Suprapubic skin (tissue), 4 donors: ENCODE measurements at regions not wholly inside any gene's neighbourhood (a gene's known extent, or its start where the extent isn't known, plus 50 kb on each side); places are given as distances from the start of the nearest gene placed in this dataset.
A peak's percentile ranks its signal among the peaks of the same experiment; 100 is the strongest.

Source experiments
- DNase-seq, 2 donors: peaks; one replicate each; pipeline ENCODE4 v3.0.0-alpha.2; 2019; ENCODE audit warnings: low spot score in 2 of 2
- H3K27ac ChIP-seq: fragments of 200-600 bp; sonication (generic); one replicate; pipeline ENCODE4 v1.5.1; 2019
- H3K27me3 ChIP-seq: fragments of 200-600 bp; sonication (generic); one replicate; pipeline ENCODE4 v1.5.1; 2019
- H3K36me3 ChIP-seq: fragments of 200-600 bp; sonication (generic); one replicate; pipeline ENCODE4 v1.5.1; 2019
- H3K4me1 ChIP-seq: fragments of 200-600 bp; sonication (generic); one replicate; pipeline ENCODE4 v1.5.1; 2019
- H3K4me3 ChIP-seq: fragments of 200-600 bp; sonication (generic); one replicate; pipeline ENCODE4 v1.5.1; 2019; ENCODE audit warnings: mild to moderate bottlenecking
- H3K9me3 ChIP-seq: fragments of 200-600 bp; sonication (generic); one replicate; pipeline ENCODE4 v1.5.1; 2019
- EP300 ChIP-seq: sonication (generic); formaldehyde crosslinking; IDR thresholded peaks from one replicate; pipeline ENCODE4 v1.6.1; 2017; ENCODE audit warnings: antibody characterized with exemption
- POLR2A ChIP-seq, 2 donors: fragments of 450-650 bp; IDR thresholded peaks; one replicate each; pipeline ENCODE4 v1.6.1; 2017; ENCODE audit warnings: antibody characterized with exemption in 2 of 2, mild to moderate bottlenecking in 2 of 2, moderate library complexity in 2 of 2
- POLR2AphosphoS5 ChIP-seq, 3 donors: sonication (generic); formaldehyde crosslinking; IDR thresholded peaks; one replicate each; pipeline ENCODE4 v1.6.1; 2017; ENCODE audit warnings: antibody characterized with exemption in 3 of 3
- WGBS: methylation state at CpG from one replicate; pipeline ENCODE4 v1.1.5; 2018; 5-methylcytosine and 5-hydroxymethylcytosine counted together
- TF ChIP-seq, protein P1 (sequence below), 2 donors: fragments of 200-600 bp in 1 of 2; fragments of 450-650 bp in 1 of 2; sonication (generic) in 1 of 2; IDR thresholded peaks; one replicate each; pipeline ENCODE4 v1.5.1; 2016 to 2019; ENCODE audit warnings: antibody characterized with exemption in 2 of 2, mild to moderate bottlenecking in 1 of 2, moderate library complexity in 1 of 2

DNA sequence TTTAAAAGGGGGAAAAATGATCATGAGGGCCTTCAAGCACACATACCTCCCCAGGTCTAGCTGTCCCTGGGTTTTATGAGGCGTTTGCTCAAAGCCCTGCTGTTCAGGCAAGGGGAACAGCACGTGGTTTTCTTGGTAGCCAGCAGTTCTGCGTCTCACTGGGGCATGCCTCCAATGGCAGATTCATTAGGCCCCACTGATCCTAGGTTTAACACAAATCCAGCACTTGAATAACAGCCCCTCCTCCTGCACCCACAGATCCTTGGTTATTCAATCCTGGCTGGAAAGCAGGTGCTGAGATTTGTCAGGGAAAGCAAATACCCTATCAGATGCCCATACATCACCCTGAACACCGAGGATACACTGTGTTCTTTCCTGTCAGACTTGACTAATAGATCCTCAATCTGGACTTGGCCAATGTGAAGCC, 106.4 kb downstream of the ZC3H11B start:
- DNase-seq: no peak
- Histone ChIP-seq H3K36me3 (no peaks in the 10 kb centered on the region), H3K9me3 (no peaks in the 10 kb centered on the region), H3K27me3 (no peaks in the 10 kb centered on the region), H3K4me1 (peaks cover 9% of the 10 kb centered on the region), H3K27ac (no peak overlapping the region), H3K4me3 (no peak overlapping the region)
- TF ChIP-seq, protein P1, sequence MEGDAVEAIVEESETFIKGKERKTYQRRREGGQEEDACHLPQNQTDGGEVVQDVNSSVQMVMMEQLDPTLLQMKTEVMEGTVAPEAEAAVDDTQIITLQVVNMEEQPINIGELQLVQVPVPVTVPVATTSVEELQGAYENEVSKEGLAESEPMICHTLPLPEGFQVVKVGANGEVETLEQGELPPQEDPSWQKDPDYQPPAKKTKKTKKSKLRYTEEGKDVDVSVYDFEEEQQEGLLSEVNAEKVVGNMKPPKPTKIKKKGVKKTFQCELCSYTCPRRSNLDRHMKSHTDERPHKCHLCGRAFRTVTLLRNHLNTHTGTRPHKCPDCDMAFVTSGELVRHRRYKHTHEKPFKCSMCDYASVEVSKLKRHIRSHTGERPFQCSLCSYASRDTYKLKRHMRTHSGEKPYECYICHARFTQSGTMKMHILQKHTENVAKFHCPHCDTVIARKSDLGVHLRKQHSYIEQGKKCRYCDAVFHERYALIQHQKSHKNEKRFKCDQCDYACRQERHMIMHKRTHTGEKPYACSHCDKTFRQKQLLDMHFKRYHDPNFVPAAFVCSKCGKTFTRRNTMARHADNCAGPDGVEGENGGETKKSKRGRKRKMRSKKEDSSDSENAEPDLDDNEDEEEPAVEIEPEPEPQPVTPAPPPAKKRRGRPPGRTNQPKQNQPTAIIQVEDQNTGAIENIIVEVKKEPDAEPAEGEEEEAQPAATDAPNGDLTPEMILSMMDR (IDR thresholded peaks at IDR 0.05): no peak
- no peak for TF ChIP-seq POLR2A (IDR thresholded peaks at IDR 0.05)
- TF ChIP-seq EP300: no peak
- TF ChIP-seq POLR2AphosphoS5 (IDR thresholded peaks at IDR 0.05): no peak
- 66% methylated on average over 3 of the region's 4 CpGs for WGBS

DNA sequence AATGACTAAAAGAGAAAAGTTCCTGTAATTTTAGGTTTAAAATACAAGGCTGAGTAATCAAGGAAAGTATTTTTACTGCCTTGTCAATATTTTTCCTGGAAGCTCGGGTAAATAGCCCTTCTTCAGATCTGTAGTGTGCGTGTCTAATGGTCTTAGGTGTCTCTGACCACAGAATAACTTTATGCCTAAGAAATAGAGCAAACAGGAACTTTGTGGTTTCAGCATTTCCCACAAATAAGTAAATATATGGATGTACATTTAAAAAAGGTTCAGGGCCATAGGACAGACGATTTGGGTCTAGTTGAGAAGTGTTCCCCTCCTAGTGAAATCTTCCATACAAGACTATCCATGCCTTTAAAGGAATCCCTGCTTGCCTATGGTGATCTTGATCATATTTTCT, 107.0 kb downstream of the ZC3H11B start:
- TF ChIP-seq POLR2A (IDR thresholded peaks at IDR 0.05) (no peak), POLR2AphosphoS5 (IDR thresholded peaks at IDR 0.05) (no peak), EP300 (no peak)
- TF ChIP-seq, protein P1 (IDR thresholded peaks at IDR 0.05): no peak
- Histone ChIP-seq H3K27me3 (no peaks in the 10 kb centered on the region), H3K4me1 (peaks cover 9% of the 10 kb centered on the region), H3K4me3 (no peak overlapping the region), H3K36me3 (no peaks in the 10 kb centered on the region), H3K27ac (no peak overlapping the region), H3K9me3 (no peaks in the 10 kb centered on the region)
- 69% methylated on average over 3 of the region's 3 CpGs for WGBS
- no peak for DNase-seq

DNA sequence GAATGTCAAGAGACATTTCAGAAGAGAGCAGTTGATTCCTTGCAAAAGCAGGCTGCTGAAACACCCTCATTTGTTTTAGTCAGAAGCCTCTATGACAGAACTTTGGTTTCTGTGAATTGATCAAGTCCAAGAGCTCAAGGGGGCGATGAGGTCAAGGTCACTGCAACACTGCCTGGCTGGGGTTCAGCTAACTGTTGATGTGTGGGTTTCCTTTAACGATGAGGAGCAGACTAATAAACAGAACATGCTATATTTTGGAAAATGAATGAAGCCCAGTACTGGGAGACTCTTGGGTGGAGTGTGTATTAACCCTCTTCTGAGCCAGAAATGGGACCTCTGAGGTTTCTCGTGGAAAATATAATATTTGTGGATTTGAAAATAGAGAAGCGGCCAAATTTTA, 109.3 kb downstream of the ZC3H11B start:
- no peak overlapping the region for H3K4me3 ChIP-seq
- H3K27me3 ChIP-seq: no peaks in the 10 kb centered on the region
- H3K27ac ChIP-seq: no peak overlapping the region
- no peak for TF ChIP-seq POLR2A (IDR thresholded peaks at IDR 0.05)
- TF ChIP-seq, protein P1 (IDR thresholded peaks at IDR 0.05): no peak
- WGBS: 69% methylated on average over 4 of the region's 4 CpGs
- H3K9me3 ChIP-seq: no peaks in the 10 kb centered on the region
- DNase-seq: no peak
- no peaks in the 10 kb centered on the region for H3K36me3 ChIP-seq
- peaks cover 9% of the 10 kb centered on the region for H3K4me1 ChIP-seq

DNA sequence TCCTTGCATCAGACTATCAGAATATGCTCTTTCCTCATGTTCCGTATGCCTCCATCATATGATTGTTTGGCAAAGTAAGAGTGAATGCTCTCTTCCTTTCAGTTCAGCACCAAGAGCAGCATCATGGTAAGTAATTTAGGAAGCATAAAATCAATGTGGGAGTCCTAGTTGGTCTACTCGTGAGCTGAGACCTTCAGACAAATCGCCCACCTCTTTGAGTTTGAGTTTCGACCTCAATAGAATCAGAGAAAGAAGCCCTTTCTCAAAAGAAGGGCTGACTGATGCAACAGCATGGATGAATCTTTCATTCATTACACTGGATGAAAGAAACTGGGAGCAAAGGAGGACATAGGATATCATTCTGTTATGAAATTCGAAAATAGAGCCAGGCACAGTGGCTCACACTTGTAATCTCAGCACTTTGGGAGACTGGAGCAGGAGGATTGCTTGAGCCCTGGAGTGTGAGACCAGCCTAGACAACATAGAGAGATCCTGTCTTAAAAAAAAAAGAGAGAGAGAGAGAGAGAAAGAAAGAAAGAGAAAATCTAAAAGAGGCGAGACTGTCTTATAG, 112.5 kb downstream of the ZC3H11B start:
- no peaks in the 10 kb centered on the region for H3K36me3 ChIP-seq
- WGBS: 87% methylated on average over 6 of the region's 6 CpGs
- H3K27ac ChIP-seq: no peak overlapping the region
- H3K4me1 ChIP-seq: peaks cover 6% of the 10 kb centered on the region
- H3K9me3 ChIP-seq: no peaks in the 10 kb centered on the region
- no peak for TF ChIP-seq EP300
- no peak for TF ChIP-seq POLR2AphosphoS5 (IDR thresholded peaks at IDR 0.05)
- TF ChIP-seq, protein P1 (IDR thresholded peaks at IDR 0.05): no peak
- no peak for TF ChIP-seq POLR2A (IDR thresholded peaks at IDR 0.05)
- no peak for DNase-seq
- H3K4me3 ChIP-seq: no peak overlapping the region
- H3K27me3 ChIP-seq: no peaks in the 10 kb centered on the region

DNA sequence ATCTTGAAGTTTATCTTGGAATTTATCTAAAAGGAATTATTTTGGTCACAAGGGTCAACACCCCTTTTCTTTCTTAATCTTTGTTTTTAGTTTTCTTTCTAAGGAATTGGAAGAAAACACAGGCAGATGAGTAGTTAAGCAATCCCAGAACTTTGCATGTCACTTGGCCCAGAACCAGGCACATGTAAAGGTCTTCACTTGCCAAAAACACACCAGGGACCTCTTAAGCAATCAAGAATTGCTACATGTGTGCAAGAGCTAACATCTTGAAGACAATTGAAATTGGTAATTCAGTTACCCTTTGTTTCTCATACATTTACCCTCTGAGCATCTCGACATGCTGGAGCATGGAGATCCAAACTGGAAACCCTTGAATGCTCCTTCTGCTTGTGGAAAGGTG, 114.2 kb downstream of the ZC3H11B start:
- H3K4me3 ChIP-seq: no peak overlapping the region
- no peaks in the 10 kb centered on the region for H3K27me3 ChIP-seq
- TF ChIP-seq POLR2A (IDR thresholded peaks at IDR 0.05) (no peak), POLR2AphosphoS5 (IDR thresholded peaks at IDR 0.05) (peak in 2 of 3 donors; percentile 66 to 98), EP300 (no peak)
- TF ChIP-seq, protein P1 (IDR thresholded peaks at IDR 0.05): no peak
- H3K36me3 ChIP-seq: no peaks in the 10 kb centered on the region
- H3K27ac ChIP-seq: no peak overlapping the region
- no peaks in the 10 kb centered on the region for H3K9me3 ChIP-seq
- WGBS: 50% methylated on average over 1 of the region's 1 CpG
- H3K4me1 ChIP-seq: peaks cover 6% of the 10 kb centered on the region
- peak in 1 of 2 donors; percentile 68 for DNase-seq
